Spleen (tissue), 11 donors: ENCODE measurements at regions not wholly inside any gene's neighbourhood (a gene's known extent, or its start where the extent isn't known, plus 50 kb on each side); places are given as distances from the start of the nearest gene placed in this dataset.

Experiments
- DNase-seq: peaks from one replicate; pipeline ENCODE4 v3.0.0-alpha.2; 2020
- H3K27ac ChIP-seq, 8 donors: fragments of 200-600 bp; sonication (generic) in 7 of 8; 1 replicate in 4 of 8; 2 replicates in 4 of 8; pipeline versions ENCODE4 v1.5.0 to v1.8.0; 2016 to 2021; ENCODE audit warnings: inconsistent platforms in 4 of 8, mild to moderate bottlenecking in 4 of 8, moderate library complexity in 1 of 8
- H3K27me3 ChIP-seq, 7 donors: fragments of 200-600 bp; sonication (generic) in 6 of 7; replicated peaks in 1 of 7; 1 replicate in 4 of 7; 2 replicates in 3 of 7; pipeline versions ENCODE4 v1.5.0 to v1.8.0; 2016 to 2021; ENCODE audit warnings: inconsistent platforms in 3 of 7, mild to moderate bottlenecking in 1 of 7
- H3K36me3 ChIP-seq, 6 donors: fragments of 200-600 bp; sonication (generic) in 5 of 6; 1 replicate in 4 of 6; 2 replicates in 2 of 6; pipeline versions ENCODE4 v1.5.0 to v1.8.0; 2016 to 2021; ENCODE audit warnings: inconsistent platforms in 2 of 6
- H3K4me1 ChIP-seq, 6 donors: fragments of 200-600 bp; sonication (generic) in 5 of 6; 1 replicate in 3 of 6; 2 replicates in 3 of 6; pipeline versions ENCODE4 v1.5.0 to v1.8.0; 2016 to 2021; ENCODE audit warnings: inconsistent platforms in 3 of 6
- H3K4me3 ChIP-seq, 8 donors: fragments of 200-600 bp; sonication (generic) in 7 of 8; 1 replicate in 4 of 8; 2 replicates in 4 of 8; pipeline versions ENCODE4 v1.5.0 to v1.8.0; 2016 to 2021; ENCODE audit warnings: inconsistent platforms in 4 of 8, mild to moderate bottlenecking in 4 of 8, moderate library complexity in 2 of 8
- H3K9me3 ChIP-seq, 8 donors: fragments of 200-600 bp; sonication (generic) in 7 of 8; 1 replicate in 4 of 8; 2 replicates in 4 of 8; pipeline versions ENCODE4 v1.5.0 to v1.8.0; 2016 to 2021; ENCODE audit warnings: inconsistent platforms in 4 of 8
- CTCF ChIP-seq, 11 experiments: fragments of 200-600 bp in 7 of 11; fragments of 450-650 bp in 4 of 11; sonication (generic) in 4 of 11; IDR thresholded peaks in 8 of 11; conservative IDR thresholded peaks in 3 of 11; 1 replicate in 7 of 11; 2 replicates in 4 of 11; pipeline versions ENCODE4 v1.4.0 to v1.8.0; 2016 to 2021; ENCODE audit warnings: antibody characterized with exemption in 11 of 11, inconsistent platforms in 4 of 11, mild to moderate bottlenecking in 1 of 11
- POLR2A ChIP-seq, 3 donors: fragments of 450-650 bp; IDR thresholded peaks; one replicate each; pipeline ENCODE4 v1.5.1; 2017; ENCODE audit warnings: antibody characterized with exemption in 3 of 3, mild to moderate bottlenecking in 1 of 3
- POLR2AphosphoS5 ChIP-seq, 3 donors: sonication (generic); formaldehyde crosslinking; IDR thresholded peaks; one replicate each; pipeline ENCODE4 v1.5.1; 2017; ENCODE audit warnings: antibody characterized with exemption in 3 of 3
- WGBS, 5 donors: extraction: QIAGEN DNeasy Blood & Tissue Kit in 3 of 5; methylation state at CpG; one replicate each; pipeline versions ENCODE4 v1.1.5 to v1.1.7; 2013 to 2018; 5-methylcytosine and 5-hydroxymethylcytosine counted together
- intact Hi-C: fragments of 100-400 bp; cut with DNase I; formaldehyde crosslinking; loops from one replicate; pipeline ENCODE4 v1.15.0; 2023; ENCODE audit warnings: low total_unique reads
- donor health status: healthy with polysubstance abuse.
- donor health status: DM: no; HTN: no; CAD: no; lungs with moderate emphysema.
- donor health status: DM: no; HTN: no; CAD: no.
- donor health status: Bipolar disorder and iron deficiency.
- donor health status: healthy.
- donor health status: DM: no; HTN: no; CAD: no.
- donor health status: DM: yes; HTN: yes; CAD: no.

- no peak overlapping the region for H3K27ac ChIP-seq
- DNase-seq: no peak
- H3K36me3 ChIP-seq: no peaks in the 10 kb centered on the region
- WGBS, 5 donors: 39 to 65% (median 52%) methylated on average over 1 of the region's 1 CpG
- no peaks in the 10 kb centered on the region for H3K4me1 ChIP-seq
- H3K27me3 ChIP-seq: no peaks in the 10 kb centered on the region
- no peaks in the 10 kb centered on the region for H3K9me3 ChIP-seq
- no peak overlapping the region for H3K4me3 ChIP-seq
- TF ChIP-seq POLR2AphosphoS5 (IDR thresholded peaks at IDR 0.05) (no peak), CTCF (IDR thresholded peaks at IDR 0.05 in 8 of 11, conservative IDR thresholded peaks at IDR 0.05 in 3 of 11) (no peak), POLR2A (IDR thresholded peaks at IDR 0.05) (no peak)
- intact Hi-C loops: no loop called here
Measured at GRCh38 chr20:11098888-11099287, 425.1 kb upstream of the JAG1 start.

DNA sequence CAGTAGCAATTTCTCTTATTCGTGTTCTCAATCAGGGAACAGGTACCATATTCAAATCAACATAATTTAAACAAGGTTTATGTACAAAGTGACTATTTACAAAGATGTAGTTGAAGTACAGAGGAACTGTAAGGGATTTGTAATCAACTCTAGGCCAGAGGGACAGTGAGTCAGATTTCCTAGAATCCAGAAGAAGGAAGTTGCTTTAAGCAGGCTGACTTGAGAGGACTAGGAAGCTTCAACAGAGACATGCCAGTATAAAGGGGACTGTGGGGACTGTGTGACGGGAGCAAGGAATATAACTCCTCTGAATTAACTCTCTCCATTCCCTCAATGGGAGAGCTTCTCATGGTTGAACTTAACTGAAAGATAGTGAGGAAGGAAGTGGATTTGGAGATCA is 427.4 kb upstream of the JAG1 start:
- H3K4me3 ChIP-seq: no peak overlapping the region

GRCh38 chr20:11101696-11102095 is 427.9 kb upstream of the JAG1 start:
- intact Hi-C loops: no loop called here
- DNase-seq: no peak
- no peak overlapping the region for H3K4me3 ChIP-seq
- H3K36me3 ChIP-seq: no peaks in the 10 kb centered on the region
- no peaks in the 10 kb centered on the region for H3K27me3 ChIP-seq
- H3K27ac ChIP-seq: no peak overlapping the region
- no peaks in the 10 kb centered on the region for H3K4me1 ChIP-seq
- 88 to 93% (median 91%) methylated on average over 7 of the region's 7 CpGs for WGBS, 5 donors
- no peak for TF ChIP-seq POLR2AphosphoS5 (IDR thresholded peaks at IDR 0.05)
- TF ChIP-seq POLR2A (IDR thresholded peaks at IDR 0.05): no peak
- no peak for TF ChIP-seq CTCF (IDR thresholded peaks at IDR 0.05 in 8 of 11, conservative IDR thresholded peaks at IDR 0.05 in 3 of 11)
- H3K9me3 ChIP-seq: no peaks in the 10 kb centered on the region

More for the DNA sequence above, 427.4 kb upstream of the JAG1 start:
- no peak for DNase-seq
- H3K4me1 ChIP-seq: no peaks in the 10 kb centered on the region
- intact Hi-C loops: no loop called here
- TF ChIP-seq POLR2AphosphoS5 (IDR thresholded peaks at IDR 0.05) (no peak), POLR2A (IDR thresholded peaks at IDR 0.05) (no peak), CTCF (IDR thresholded peaks at IDR 0.05 in 8 of 11, conservative IDR thresholded peaks at IDR 0.05 in 3 of 11) (no peak)
- H3K36me3 ChIP-seq: no peaks in the 10 kb centered on the region
- no peaks in the 10 kb centered on the region for H3K9me3 ChIP-seq
- whole genome bisulfite sequencing, 5 donors: 68 to 78% (median 73%) methylated on average over 2 of the region's 2 CpGs
- no peaks in the 10 kb centered on the region for H3K27me3 ChIP-seq
- H3K27ac ChIP-seq: no peak overlapping the region

DNA sequence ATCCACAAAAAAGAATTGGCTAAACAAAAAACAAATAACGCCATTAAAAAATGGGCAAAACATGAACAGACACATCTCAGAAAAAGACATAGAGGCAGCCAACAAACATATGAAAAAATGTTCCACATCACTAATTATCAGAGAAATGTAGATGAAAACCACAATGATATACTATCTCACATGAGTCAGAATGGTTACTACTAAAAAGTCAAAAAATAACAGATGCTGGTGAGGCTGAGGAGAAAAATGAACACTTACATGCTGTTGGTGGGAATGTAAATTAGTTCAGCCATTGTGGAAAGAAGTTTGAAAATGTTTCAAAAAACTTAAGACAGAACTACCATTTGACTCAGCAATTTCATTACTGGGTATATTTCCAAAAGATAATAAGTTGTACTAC is 430.1 kb upstream of the JAG1 start:
- 89 to 97% (median 96%) methylated on average over 1 of the region's 1 CpG for WGBS, 5 donors
- intact Hi-C loops: no loop called here

More for the DNA sequence above, 430.1 kb upstream of the JAG1 start:
- TF ChIP-seq POLR2A (IDR thresholded peaks at IDR 0.05) (no peak), CTCF (IDR thresholded peaks at IDR 0.05 in 8 of 11, conservative IDR thresholded peaks at IDR 0.05 in 3 of 11) (no peak), POLR2AphosphoS5 (IDR thresholded peaks at IDR 0.05) (no peak)
- H3K27ac ChIP-seq: no peak overlapping the region
- no peak overlapping the region for H3K4me3 ChIP-seq
- H3K4me1 ChIP-seq: no peaks in the 10 kb centered on the region
- H3K9me3 ChIP-seq: no peaks in the 10 kb centered on the region
- H3K36me3 ChIP-seq: no peaks in the 10 kb centered on the region
- no peak for DNase-seq
- H3K27me3 ChIP-seq: no peaks in the 10 kb centered on the region
